ENCODE measurements at regions not wholly inside any gene's neighbourhood (a gene's known extent, or its start where the extent isn't known, plus 50 kb on each side); places are given as distances from the start of the nearest gene placed in this dataset.

GRCh38 chr4:164617426-164617825 is 136.5 kb upstream of the SMIM31 start:
- ChIA-PET POLR2A (no interaction called here), CTCF (no interaction called here)
- H3K27ac Mint-ChIP-seq: no peak overlapping the region
- ATAC-seq (no peak), DNase-seq (ENCODE audit: low spot score) (no peak)
- no peaks in the 10 kb centered on the region for H3K36me3 Mint-ChIP-seq
- H3K4me1 Mint-ChIP-seq: peaks cover 3% of the 10 kb centered on the region; the same call in 1 of the 2 replicates
- H3K4me3 Mint-ChIP-seq: no peak overlapping the region
- no peaks in the 10 kb centered on the region for H3K9me3 Mint-ChIP-seq
- no peaks in the 10 kb centered on the region; the same call in 1 of the 2 replicates for H3K27me3 Mint-ChIP-seq (ENCODE audit: low read depth)
- TF ChIP-seq IRF1 (CRISPR knock-in tag; IDR thresholded peaks at IDR 0.05) (no peak), ZMAT4 (CRISPR knock-in tag; IDR thresholded peaks at IDR 0.05) (no peak), ERG (CRISPR knock-in tag; IDR thresholded peaks at IDR 0.05) (no peak), PRRX2 (CRISPR knock-in tag; IDR thresholded peaks at IDR 0.05) (no peak), AFF4 (CRISPR knock-in tag; IDR thresholded peaks at IDR 0.05; ENCODE audit: borderline replicate concordance) (no peak), ZNF121 (CRISPR knock-in tag; IDR thresholded peaks at IDR 0.05) (no peak), ETV6 (CRISPR knock-in tag; IDR thresholded peaks at IDR 0.05) (no peak), MXD4 (CRISPR knock-in tag; IDR thresholded peaks at IDR 0.05; ENCODE audit: borderline replicate concordance) (no peak), ZNF396 (CRISPR knock-in tag; IDR thresholded peaks at IDR 0.05; ENCODE audit: borderline replicate concordance) (no peak), ZNF671 (CRISPR knock-in tag; IDR thresholded peaks at IDR 0.05) (no peak), AR (CRISPR knock-in tag; IDR thresholded peaks at IDR 0.05) (no peak), HMGA2 (CRISPR knock-in tag; IDR thresholded peaks at IDR 0.05) (no peak), PRDM15 (CRISPR knock-in tag; IDR thresholded peaks at IDR 0.05) (no peak), ZNF219 (CRISPR knock-in tag; IDR thresholded peaks at IDR 0.05; ENCODE audit: borderline replicate concordance) (no peak)

All from WTC11 (cell line).